ENCODE measurements at regions not wholly inside any gene's neighbourhood (a gene's known extent, or its start where the extent isn't known, plus 50 kb on each side); places are given as distances from the start of the nearest gene placed in this dataset.

- no peaks in the 10 kb centered on the region for H3K9me3 ChIP-seq
- intact Hi-C loops (cut with DNase I; ENCODE audit: low total_unique reads), result loop anchor here (10.0 kb wide), 1 partner anchor 447 kb away; no protein-coding TSS in a partner anchor
- H3K27me3 ChIP-seq, result no peaks in the 10 kb centered on the region
- no peak overlapping the region for H3K4me3 ChIP-seq
- no peak for TF ChIP-seq POLR2A (IDR thresholded peaks at IDR 0.05)
- no peak for TF ChIP-seq CTCF (IDR thresholded peaks at IDR 0.05)
- no peak for DNase-seq
- no peaks in the 10 kb centered on the region for H3K4me1 ChIP-seq
- H3K27ac ChIP-seq, result no peak overlapping the region
- H3K36me3 ChIP-seq, result no peaks in the 10 kb centered on the region
Measured at GRCh38 chr6:160927416-160927815, 64.2 kb upstream of the MAP3K4 start.

GRCh38 chr6:160929361-160929760 is 62.2 kb upstream of the MAP3K4 start:
- H3K9me3 ChIP-seq, result no peaks in the 10 kb centered on the region
- H3K27ac ChIP-seq, result peak overlapping the region in 1 of 2 donors; percentile 1
- no peak overlapping the region for H3K4me3 ChIP-seq
- no peaks in the 10 kb centered on the region for H3K36me3 ChIP-seq
- H3K27me3 ChIP-seq, result no peaks in the 10 kb centered on the region
- H3K4me1 ChIP-seq, result no peaks in the 10 kb centered on the region
- intact Hi-C loops (cut with DNase I; ENCODE audit: low total_unique reads), result loop anchor here (10.0 kb wide), 1 partner anchor 445 kb away; no protein-coding TSS in a partner anchor
- no peak for DNase-seq
- TF ChIP-seq POLR2A (IDR thresholded peaks at IDR 0.05), result no peak

- Histone ChIP-seq H3K27me3 (no peaks in the 10 kb centered on the region), H3K4me3 (no peak overlapping the region), H3K27ac (peak overlapping the region in 1 of 2 donors; percentile 1), H3K36me3 (no peaks in the 10 kb centered on the region), H3K9me3 (no peaks in the 10 kb centered on the region), H3K4me1 (no peaks in the 10 kb centered on the region)
- intact Hi-C loops (cut with DNase I; ENCODE audit: low total_unique reads), result loop anchor here (10.0 kb wide), 1 partner anchor 445 kb away; no protein-coding TSS in a partner anchor
- TF ChIP-seq POLR2A (IDR thresholded peaks at IDR 0.05) (no peak), CTCF (IDR thresholded peaks at IDR 0.05) (no peak)
- no peak for DNase-seq
Measured at GRCh38 chr6:160929831-160930230, 61.7 kb upstream of the MAP3K4 start.

GRCh38 chr6:160930547-160931377 is 60.8 kb upstream of the MAP3K4 start:
- TF ChIP-seq CTCF (IDR thresholded peaks at IDR 0.05), result peak; percentile 89 to 96 (median 90)
- peak in 1 of 2 donors; percentile 31 for TF ChIP-seq POLR2A (IDR thresholded peaks at IDR 0.05)
- Histone ChIP-seq H3K27me3 (no peaks in the 10 kb centered on the region), H3K27ac (peak overlapping the region; percentile 60 to 75), H3K4me3 (peak overlapping the region; percentile 39 to 56), H3K4me1 (no peaks in the 10 kb centered on the region), H3K36me3 (no peaks in the 10 kb centered on the region), H3K9me3 (no peaks in the 10 kb centered on the region)
- DNase-seq, result peak; percentile 80 to 85
- intact Hi-C loops (cut with DNase I; ENCODE audit: low total_unique reads), result no loop called here

GRCh38 chr6:160931378-160932310 is 59.9 kb upstream of the MAP3K4 start:
- peak overlapping the region; percentile 60 to 75 for H3K27ac ChIP-seq
- intact Hi-C loops (cut with DNase I; ENCODE audit: low total_unique reads), result no loop called here
- H3K36me3 ChIP-seq, result no peaks in the 10 kb centered on the region
- TF ChIP-seq POLR2A (IDR thresholded peaks at IDR 0.05) (no peak), CTCF (IDR thresholded peaks at IDR 0.05) (peak in 2 of 4 experiments; percentile 11 to 17)
- no peaks in the 10 kb centered on the region for H3K4me1 ChIP-seq
- H3K27me3 ChIP-seq, result no peaks in the 10 kb centered on the region
- peak in 1 of 2 donors; percentile 30 for DNase-seq
- no peaks in the 10 kb centered on the region for H3K9me3 ChIP-seq
- peak overlapping the region; percentile 39 to 56 for H3K4me3 ChIP-seq
